K562 (cell line): ENCODE measurements at regions not wholly inside any gene's neighbourhood (a gene's known extent, or its start where the extent isn't known, plus 50 kb on each side); places are given as distances from the start of the nearest gene placed in this dataset.

Experiments
- EP300 ChIP-seq: IDR thresholded peaks from 2 replicates; pipeline ENCODE4 v1.6.1; 2012; ENCODE audit warnings: low read length, improper control_type of control experiment
- ESRRA ChIP-seq: fragments of 450-650 bp; IDR thresholded peaks from 2 replicates; pipeline ENCODE4 v1.6.1; 2014; ENCODE audit warnings: low read depth, mild to moderate bottlenecking, moderate library complexity, borderline replicate concordance
- HMG20B ChIP-seq: fragments of 250-450 bp; sonication (Bioruptor Pico); IDR thresholded peaks from 2 replicates; pipeline ENCODE4 v1.5.0; 2021; ENCODE audit warnings: mild to moderate bottlenecking
- SNRNP70 ChIP-seq: fragments of 200-400 bp; formaldehyde crosslinking; optimal IDR thresholded peaks from 2 replicates; pipeline ENCODE3; 2017; ENCODE audit warnings: low read depth, low read length
- TGIF2 ChIP-seq: sonication (generic); formaldehyde crosslinking; IDR thresholded peaks from 2 replicates; pipeline ENCODE4 v1.8.1; 2022; ENCODE audit warnings: mild to moderate bottlenecking, missing genetic modification reagents, moderate library complexity
- TOE1 ChIP-seq, 2 experiments: fragments of 450-650 bp in 1 of 2; sonication (generic) in 1 of 2; formaldehyde crosslinking in 1 of 2; IDR thresholded peaks; 2 replicates each; pipeline versions ENCODE4 v1.7.1 to v1.8.0; 2016 to 2022; ENCODE audit warnings: borderline replicate concordance in 2 of 2, mild to moderate bottlenecking in 2 of 2, antibody characterized with exemption in 1 of 2, inconsistent platforms in 1 of 2, low read depth in 1 of 2, missing genetic modification reagents in 1 of 2, moderate library complexity in 1 of 2
- XRCC4 ChIP-seq: IDR thresholded peaks from one replicate; pipeline ENCODE4 v1.6.1; 2011; ENCODE audit not compliant: insufficient read depth, insufficient read length; ENCODE audit errors: extremely low read depth
- ZFP36 ChIP-seq: fragments of 150-350 bp; IDR thresholded peaks from 2 replicates; pipeline ENCODE4 v1.6.1; 2018; ENCODE audit warnings: low read length, low read depth; ENCODE audit not compliant: partially characterized antibody
- ZFPM2 ChIP-seq: fragments of 250-450 bp; sonication (Bioruptor Pico); IDR thresholded peaks from 2 replicates; pipeline ENCODE4 v1.5.1; 2022; ENCODE audit warnings: mild to moderate bottlenecking
- ZNF12 ChIP-seq: sonication (generic); formaldehyde crosslinking; IDR thresholded peaks from 2 replicates; pipeline ENCODE4 v1.4.0; 2020; ENCODE audit warnings: mild to moderate bottlenecking, missing genetic modification reagents
- TF ChIP-seq, protein P1 (sequence below): IDR thresholded peaks from 2 replicates; pipeline ENCODE4 v1.6.1; 2012; ENCODE audit warnings: low read depth, low read length, improper control_type of control experiment, borderline replicate concordance
- TF ChIP-seq, protein P2 (sequence below): sonication (generic); formaldehyde crosslinking; IDR thresholded peaks from 2 replicates; pipeline ENCODE4 v1.8.1; 2022; ENCODE audit warnings: missing genetic modification reagents
- TF ChIP-seq, protein P3 (sequence below): sonication (generic); formaldehyde crosslinking; IDR thresholded peaks from 2 replicates; pipeline ENCODE4 v1.8.1; 2023; ENCODE audit warnings: missing genetic modification reagents, mild to moderate bottlenecking, borderline replicate concordance

GRCh38 chr10:78255796-78256638 lies 222.4 kb downstream of the RPS24 start (continued):
- TF ChIP-seq, protein P1, sequence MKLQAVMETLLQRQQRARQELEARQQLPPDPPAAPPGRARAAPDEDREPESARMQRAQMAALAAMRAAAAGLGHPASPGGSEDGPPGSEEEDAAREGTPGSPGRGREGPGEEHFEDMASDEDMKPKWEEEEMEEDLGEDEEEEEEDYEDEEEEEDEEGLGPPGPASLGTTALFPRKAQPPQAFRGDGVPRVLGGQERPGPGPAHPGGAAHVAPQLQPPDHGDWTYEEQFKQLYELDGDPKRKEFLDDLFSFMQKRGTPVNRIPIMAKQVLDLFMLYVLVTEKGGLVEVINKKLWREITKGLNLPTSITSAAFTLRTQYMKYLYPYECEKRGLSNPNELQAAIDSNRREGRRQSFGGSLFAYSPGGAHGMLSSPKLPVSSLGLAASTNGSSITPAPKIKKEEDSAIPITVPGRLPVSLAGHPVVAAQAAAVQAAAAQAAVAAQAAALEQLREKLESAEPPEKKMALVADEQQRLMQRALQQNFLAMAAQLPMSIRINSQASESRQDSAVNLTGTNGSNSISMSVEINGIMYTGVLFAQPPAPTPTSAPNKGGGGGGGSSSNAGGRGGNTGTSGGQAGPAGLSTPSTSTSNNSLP = no peak
- TF ChIP-seq ESRRA (peak; percentile 100), TOE1 (IDR thresholded peaks at IDR 0.05; ENCODE audit: borderline replicate concordance) (peak; percentile 69; the same call in 1 of the 2 replicates), TOE1 (CRISPR knock-in tag; IDR thresholded peaks at IDR 0.05; ENCODE audit: borderline replicate concordance, low read depth) (no peak), HMG20B (CRISPR knock-in tag) (no peak), ZFPM2 (no peak), SNRNP70 (no peak), EP300 (peak; percentile 94), XRCC4 (no peak), ZFP36 (peak; percentile 30), TGIF2 (no peak), ZNF12 (CRISPR knock-in tag) (no peak)
- TF ChIP-seq, protein P2, sequence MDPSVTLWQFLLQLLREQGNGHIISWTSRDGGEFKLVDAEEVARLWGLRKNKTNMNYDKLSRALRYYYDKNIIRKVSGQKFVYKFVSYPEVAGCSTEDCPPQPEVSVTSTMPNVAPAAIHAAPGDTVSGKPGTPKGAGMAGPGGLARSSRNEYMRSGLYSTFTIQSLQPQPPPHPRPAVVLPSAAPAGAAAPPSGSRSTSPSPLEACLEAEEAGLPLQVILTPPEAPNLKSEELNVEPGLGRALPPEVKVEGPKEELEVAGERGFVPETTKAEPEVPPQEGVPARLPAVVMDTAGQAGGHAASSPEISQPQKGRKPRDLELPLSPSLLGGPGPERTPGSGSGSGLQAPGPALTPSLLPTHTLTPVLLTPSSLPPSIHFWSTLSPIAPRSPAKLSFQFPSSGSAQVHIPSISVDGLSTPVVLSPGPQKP (CRISPR knock-in tag) = no peak
- TF ChIP-seq, protein P3, sequence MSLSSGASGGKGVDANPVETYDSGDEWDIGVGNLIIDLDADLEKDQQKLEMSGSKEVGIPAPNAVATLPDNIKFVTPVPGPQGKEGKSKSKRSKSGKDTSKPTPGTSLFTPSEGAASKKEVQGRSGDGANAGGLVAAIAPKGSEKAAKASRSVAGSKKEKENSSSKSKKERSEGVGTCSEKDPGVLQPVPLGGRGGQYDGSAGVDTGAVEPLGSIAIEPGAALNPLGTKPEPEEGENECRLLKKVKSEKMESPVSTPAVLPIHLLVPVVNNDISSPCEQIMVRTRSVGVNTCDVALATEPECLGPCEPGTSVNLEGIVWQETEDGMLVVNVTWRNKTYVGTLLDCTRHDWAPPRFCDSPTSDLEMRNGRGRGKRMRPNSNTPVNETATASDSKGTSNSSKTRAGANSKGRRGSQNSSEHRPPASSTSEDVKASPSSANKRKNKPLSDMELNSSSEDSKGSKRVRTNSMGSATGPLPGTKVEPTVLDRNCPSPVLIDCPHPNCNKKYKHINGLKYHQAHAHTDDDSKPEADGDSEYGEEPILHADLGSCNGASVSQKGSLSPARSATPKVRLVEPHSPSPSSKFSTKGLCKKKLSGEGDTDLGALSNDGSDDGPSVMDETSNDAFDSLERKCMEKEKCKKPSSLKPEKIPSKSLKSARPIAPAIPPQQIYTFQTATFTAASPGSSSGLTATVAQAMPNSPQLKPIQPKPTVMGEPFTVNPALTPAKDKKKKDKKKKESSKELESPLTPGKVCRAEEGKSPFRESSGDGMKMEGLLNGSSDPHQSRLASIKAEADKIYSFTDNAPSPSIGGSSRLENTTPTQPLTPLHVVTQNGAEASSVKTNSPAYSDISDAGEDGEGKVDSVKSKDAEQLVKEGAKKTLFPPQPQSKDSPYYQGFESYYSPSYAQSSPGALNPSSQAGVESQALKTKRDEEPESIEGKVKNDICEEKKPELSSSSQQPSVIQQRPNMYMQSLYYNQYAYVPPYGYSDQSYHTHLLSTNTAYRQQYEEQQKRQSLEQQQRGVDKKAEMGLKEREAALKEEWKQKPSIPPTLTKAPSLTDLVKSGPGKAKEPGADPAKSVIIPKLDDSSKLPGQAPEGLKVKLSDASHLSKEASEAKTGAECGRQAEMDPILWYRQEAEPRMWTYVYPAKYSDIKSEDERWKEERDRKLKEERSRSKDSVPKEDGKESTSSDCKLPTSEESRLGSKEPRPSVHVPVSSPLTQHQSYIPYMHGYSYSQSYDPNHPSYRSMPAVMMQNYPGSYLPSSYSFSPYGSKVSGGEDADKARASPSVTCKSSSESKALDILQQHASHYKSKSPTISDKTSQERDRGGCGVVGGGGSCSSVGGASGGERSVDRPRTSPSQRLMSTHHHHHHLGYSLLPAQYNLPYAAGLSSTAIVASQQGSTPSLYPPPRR (CRISPR knock-in tag) = no peak
